NCI-H2171 treated with DMSO at 0.1 percent for 48 hours (cell line): ENCODE measurements at regions not wholly inside any gene's neighbourhood (a gene's known extent, or its start where the extent isn't known, plus 50 kb on each side); places are given as distances from the start of the nearest gene placed in this dataset.
A peak's percentile ranks its signal among the peaks of the same experiment; 100 is the strongest.

Experiments
- DNase-seq: peaks from one replicate; lab custom pipeline; 2025; lab: John Stamatoyannopoulos, UW

- no peak for DNase-seq
These were observed 251.1 kb upstream of the HTR2C start for GRCh38 chrX:114332766-114333165.

GRCh38 chrX:114334473-114334982, 249.4 kb upstream of the HTR2C start:
- no peak for DNase-seq

GRCh38 chrX:114338870-114339269, 245.0 kb upstream of the HTR2C start:
- no peak for DNase-seq

GRCh38 chrX:114344756-114345349, 239.0 kb upstream of the HTR2C start:
- peak; percentile 37 for DNase-seq

GRCh38 chrX:114361076-114361725, 222.7 kb upstream of the HTR2C start:
- no peak for DNase-seq

- DNase-seq: no peak
These were observed 220.5 kb upstream of the HTR2C start for GRCh38 chrX:114363346-114363745.

- no peak for DNase-seq
These were observed 218.6 kb upstream of the HTR2C start for GRCh38 chrX:114365065-114365834.

- no peak for DNase-seq
These were observed 210.9 kb upstream of the HTR2C start for GRCh38 chrX:114372937-114373336.

GRCh38 chrX:114390251-114390796, 193.6 kb upstream of the HTR2C start:
- no peak for DNase-seq
